ENCODE measurements at regions not wholly inside any gene's neighbourhood (a gene's known extent, or its start where the extent isn't known, plus 50 kb on each side); places are given as distances from the start of the nearest gene placed in this dataset.

DNA sequence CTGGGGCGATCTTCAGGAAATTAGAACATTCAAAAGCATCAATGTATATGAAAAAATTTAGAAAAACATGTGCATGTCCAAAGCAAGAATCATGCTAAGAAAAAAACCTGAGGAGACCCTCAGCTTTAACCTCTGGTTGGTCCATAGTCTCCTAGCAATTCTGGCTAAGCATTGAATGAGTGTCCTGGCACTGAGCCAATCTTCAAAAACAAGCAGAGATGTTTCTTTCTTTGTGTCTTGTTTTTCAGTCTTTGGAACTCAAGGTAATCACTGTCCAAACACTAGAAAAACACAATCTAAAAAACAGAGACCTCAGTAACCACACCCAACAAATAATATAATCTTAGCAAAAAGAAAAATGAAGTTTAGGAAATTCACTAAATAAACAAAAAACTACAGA, 205.4 kb upstream of the CARD18 start:
- Mint-ChIP-seq H3K9me3 (peaks cover 26% of the 10 kb centered on the region), H3K27ac (no peak overlapping the region), H3K27me3 (ENCODE audit: low read depth) (no peaks in the 10 kb centered on the region), H3K4me1 (no peaks in the 10 kb centered on the region), H3K4me3 (no peak overlapping the region), H3K36me3 (ENCODE audit: low read depth) (no peaks in the 10 kb centered on the region)
- TF ChIP-seq, protein P1, sequence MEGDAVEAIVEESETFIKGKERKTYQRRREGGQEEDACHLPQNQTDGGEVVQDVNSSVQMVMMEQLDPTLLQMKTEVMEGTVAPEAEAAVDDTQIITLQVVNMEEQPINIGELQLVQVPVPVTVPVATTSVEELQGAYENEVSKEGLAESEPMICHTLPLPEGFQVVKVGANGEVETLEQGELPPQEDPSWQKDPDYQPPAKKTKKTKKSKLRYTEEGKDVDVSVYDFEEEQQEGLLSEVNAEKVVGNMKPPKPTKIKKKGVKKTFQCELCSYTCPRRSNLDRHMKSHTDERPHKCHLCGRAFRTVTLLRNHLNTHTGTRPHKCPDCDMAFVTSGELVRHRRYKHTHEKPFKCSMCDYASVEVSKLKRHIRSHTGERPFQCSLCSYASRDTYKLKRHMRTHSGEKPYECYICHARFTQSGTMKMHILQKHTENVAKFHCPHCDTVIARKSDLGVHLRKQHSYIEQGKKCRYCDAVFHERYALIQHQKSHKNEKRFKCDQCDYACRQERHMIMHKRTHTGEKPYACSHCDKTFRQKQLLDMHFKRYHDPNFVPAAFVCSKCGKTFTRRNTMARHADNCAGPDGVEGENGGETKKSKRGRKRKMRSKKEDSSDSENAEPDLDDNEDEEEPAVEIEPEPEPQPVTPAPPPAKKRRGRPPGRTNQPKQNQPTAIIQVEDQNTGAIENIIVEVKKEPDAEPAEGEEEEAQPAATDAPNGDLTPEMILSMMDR (IDR thresholded peaks at IDR 0.05; ENCODE audit: unreplicated experiment in 3 of 3): no peak

DNA sequence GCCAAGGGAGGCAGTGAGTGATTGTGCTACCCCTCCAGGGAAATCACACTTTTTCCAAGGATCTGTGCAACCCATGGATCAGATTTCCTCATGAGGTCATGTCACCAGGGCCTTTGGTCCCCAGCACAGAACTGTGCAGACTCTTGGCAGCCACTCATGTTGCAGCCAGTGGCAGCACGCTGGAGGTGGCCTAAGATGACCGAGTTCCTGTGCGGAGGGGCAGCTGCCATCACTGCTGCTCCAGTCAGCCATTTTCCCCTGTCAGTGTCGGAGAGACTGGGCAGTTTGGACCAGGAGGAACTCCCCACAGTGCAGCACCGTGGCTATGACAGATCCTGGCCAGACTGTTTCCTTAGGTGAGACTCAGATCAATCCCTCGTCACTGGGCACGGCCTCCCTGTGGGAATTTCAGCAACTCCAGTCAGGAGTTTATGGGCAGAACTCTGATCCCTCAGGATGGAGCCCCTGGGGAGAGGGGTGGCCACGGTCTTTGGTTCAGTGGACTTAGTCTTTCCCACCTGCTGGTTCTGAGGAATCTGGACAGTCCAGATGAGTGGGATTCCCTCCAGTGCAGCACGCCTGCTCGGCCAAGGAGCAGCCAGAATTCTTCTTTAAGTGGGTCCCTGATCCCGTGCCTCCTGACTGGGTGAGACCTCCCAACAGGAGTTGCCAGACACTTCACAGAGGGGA, 194.6 kb upstream of the CARD18 start:
- Mint-ChIP-seq H3K4me3 (no peak overlapping the region), H3K27ac (no peak overlapping the region), H3K4me1 (no peaks in the 10 kb centered on the region), H3K36me3 (ENCODE audit: low read depth) (no peaks in the 10 kb centered on the region), H3K27me3 (ENCODE audit: low read depth) (no peaks in the 10 kb centered on the region), H3K9me3 (peaks cover 31% of the 10 kb centered on the region)
- TF ChIP-seq, protein P1 (IDR thresholded peaks at IDR 0.05; ENCODE audit: unreplicated experiment in 3 of 3): no peak

DNA sequence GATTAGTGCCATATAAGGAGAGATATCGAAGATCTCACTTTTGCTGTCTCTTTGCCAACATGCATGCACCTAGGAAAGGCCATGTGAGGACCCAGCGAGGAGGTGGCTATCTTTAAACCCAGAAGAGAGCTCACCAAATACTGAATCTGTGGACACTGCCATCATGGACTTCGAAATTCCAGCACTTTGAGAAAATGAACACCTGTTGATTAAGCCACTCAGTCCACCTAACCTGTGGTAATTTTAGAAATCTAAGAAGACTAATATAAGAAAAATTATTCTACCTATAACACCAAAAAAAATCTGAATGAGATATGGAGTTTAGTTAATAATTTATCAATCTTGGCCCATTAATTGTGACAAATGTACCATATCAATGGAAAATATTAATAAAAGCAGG, 193.6 kb upstream of the CARD18 start:
- Mint-ChIP-seq H3K9me3 (peaks cover 29% of the 10 kb centered on the region), H3K4me3 (no peak overlapping the region), H3K27ac (no peak overlapping the region), H3K4me1 (no peaks in the 10 kb centered on the region), H3K36me3 (ENCODE audit: low read depth) (no peaks in the 10 kb centered on the region), H3K27me3 (ENCODE audit: low read depth) (no peaks in the 10 kb centered on the region)
- TF ChIP-seq, protein P1 (IDR thresholded peaks at IDR 0.05; ENCODE audit: unreplicated experiment in 3 of 3): no peak

DNA sequence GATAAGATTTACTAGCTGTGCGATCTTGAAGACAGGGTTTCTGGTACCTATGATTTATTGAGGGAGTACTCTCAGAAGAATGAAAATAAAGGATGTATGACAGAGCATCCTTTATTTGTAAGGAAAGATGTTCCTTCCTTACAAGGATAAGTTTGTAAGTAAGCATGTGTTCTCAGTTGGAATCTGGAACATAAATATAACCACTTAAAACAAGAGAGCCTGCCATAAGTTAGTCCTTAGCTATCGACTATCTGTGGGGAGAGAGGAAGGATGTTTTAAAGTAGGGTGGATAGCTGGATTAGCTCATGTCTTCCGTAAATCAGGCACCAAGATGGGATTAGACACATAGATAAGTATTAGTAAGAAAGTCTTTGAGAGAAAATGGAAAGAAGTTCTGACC, 192.6 kb upstream of the CARD18 start:
- TF ChIP-seq, protein P1 (IDR thresholded peaks at IDR 0.05; ENCODE audit: unreplicated experiment in 3 of 3): no peak
- no peak overlapping the region for H3K4me3 Mint-ChIP-seq
- H3K4me1 Mint-ChIP-seq: no peaks in the 10 kb centered on the region
- H3K27me3 Mint-ChIP-seq (ENCODE audit: low read depth): no peaks in the 10 kb centered on the region
- H3K27ac Mint-ChIP-seq: no peak overlapping the region
- no peaks in the 10 kb centered on the region for H3K36me3 Mint-ChIP-seq (ENCODE audit: low read depth)
- peaks cover 20% of the 10 kb centered on the region for H3K9me3 Mint-ChIP-seq

DNA sequence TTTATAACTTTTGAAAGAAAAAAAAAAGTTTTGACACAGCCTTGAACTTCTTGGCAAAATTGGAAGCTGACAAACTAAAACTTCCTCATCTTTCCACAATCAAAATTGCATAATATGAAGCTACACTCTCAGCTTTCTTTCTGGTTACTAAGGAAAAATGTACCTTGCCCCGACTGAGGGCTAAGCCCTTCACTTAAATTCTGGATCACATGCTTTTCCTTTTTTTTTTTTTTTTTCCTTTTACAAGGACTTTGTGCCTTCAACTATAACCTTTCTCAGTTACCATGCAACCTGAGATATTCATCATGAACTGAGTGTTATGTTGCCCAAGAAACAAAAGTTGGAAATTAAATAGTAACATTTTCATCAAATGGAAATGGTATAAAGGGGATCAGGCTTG, 188.5 kb upstream of the CARD18 start:
- TF ChIP-seq, protein P1 (IDR thresholded peaks at IDR 0.05; ENCODE audit: unreplicated experiment in 3 of 3): no peak
- H3K36me3 Mint-ChIP-seq (ENCODE audit: low read depth): no peaks in the 10 kb centered on the region
- peaks cover 3% of the 10 kb centered on the region for H3K9me3 Mint-ChIP-seq
- H3K4me3 Mint-ChIP-seq: no peak overlapping the region
- no peaks in the 10 kb centered on the region for H3K4me1 Mint-ChIP-seq
- no peaks in the 10 kb centered on the region for H3K27me3 Mint-ChIP-seq (ENCODE audit: low read depth)
- H3K27ac Mint-ChIP-seq: peak overlapping the region in 1 of 3 experiments; percentile 53

DNA sequence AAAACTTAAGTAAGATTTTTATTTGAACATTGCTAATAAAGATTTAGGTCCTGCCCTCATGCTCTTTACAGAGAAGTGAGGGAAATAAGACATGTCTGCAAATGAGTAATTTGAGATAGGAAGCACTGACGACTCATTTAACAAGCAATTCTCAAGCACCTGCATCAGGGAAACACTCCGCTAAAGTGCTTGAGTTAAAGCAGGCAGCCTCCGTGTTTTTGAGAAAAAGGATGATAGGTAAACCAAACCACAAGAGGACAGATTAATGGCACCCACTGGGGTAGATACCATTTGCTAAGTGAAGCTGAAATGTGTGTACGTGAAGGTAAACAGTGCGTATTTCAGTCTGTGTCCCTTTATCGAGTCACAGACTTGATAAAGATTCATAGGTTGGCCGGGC, 184.6 kb upstream of the CARD18 start:
- TF ChIP-seq, protein P1 (IDR thresholded peaks at IDR 0.05; ENCODE audit: unreplicated experiment in 3 of 3): no peak
- no peak overlapping the region for H3K27ac Mint-ChIP-seq
- no peaks in the 10 kb centered on the region for H3K4me1 Mint-ChIP-seq
- no peaks in the 10 kb centered on the region for H3K9me3 Mint-ChIP-seq
- no peaks in the 10 kb centered on the region for H3K36me3 Mint-ChIP-seq (ENCODE audit: low read depth)
- H3K4me3 Mint-ChIP-seq: no peak overlapping the region
- no peaks in the 10 kb centered on the region for H3K27me3 Mint-ChIP-seq (ENCODE audit: low read depth)

Data from nephron (organoid).